Tibial artery (tissue), 4 donors: ENCODE measurements at regions not wholly inside any gene's neighbourhood (a gene's known extent, or its start where the extent isn't known, plus 50 kb on each side); places are given as distances from the start of the nearest gene placed in this dataset.

Experiments used
- DNase-seq, 2 donors: peaks; one replicate each; pipeline ENCODE4 v3.0.0-alpha.2; 2019
- H3K27ac ChIP-seq, 2 donors: fragments of 200-600 bp; sonication (generic) in 1 of 2; 1 replicate in 1 of 2; 2 replicates in 1 of 2; pipeline ENCODE4 v1.5.1; 2018 to 2019; ENCODE audit warnings: mild to moderate bottlenecking in 1 of 2
- H3K27me3 ChIP-seq, 2 donors: fragments of 200-600 bp; sonication (generic) in 1 of 2; one replicate each; pipeline versions ENCODE4 v1.5.1 to v1.6.0; 2016 to 2019
- H3K36me3 ChIP-seq, 3 donors: fragments of 200-600 bp; sonication (generic) in 2 of 3; one replicate each; pipeline ENCODE4 v1.5.1; 2016 to 2019; ENCODE audit warnings: mild to moderate bottlenecking in 2 of 3
- H3K4me1 ChIP-seq, 4 donors: fragments of 200-600 bp; sonication (generic) in 2 of 4; 1 replicate in 3 of 4; 2 replicates in 1 of 4; pipeline ENCODE4 v1.5.1; 2016 to 2019
- H3K4me3 ChIP-seq, 2 donors: fragments of 200-600 bp; sonication (generic) in 1 of 2; 1 replicate in 1 of 2; 2 replicates in 1 of 2; pipeline ENCODE4 v1.5.1; 2018 to 2019; ENCODE audit warnings: mild to moderate bottlenecking in 2 of 2
- H3K9me3 ChIP-seq, 3 donors: fragments of 200-600 bp; sonication (generic) in 1 of 3; one replicate each; pipeline ENCODE4 v1.5.1; 2016 to 2019
- intact Hi-C: fragments of 100-400 bp; cut with DNase I; formaldehyde crosslinking; loops from one replicate; pipeline ENCODE4 v1.15.0; 2023; ENCODE audit warnings: low total_unique reads
- TF ChIP-seq, protein P1 (sequence below), 2 experiments: fragments of 200-600 bp in 1 of 2; fragments of 450-650 bp in 1 of 2; IDR thresholded peaks; one replicate each; pipeline ENCODE4 v1.5.1; 2017 to 2019; ENCODE audit warnings: antibody characterized with exemption in 2 of 2, mild to moderate bottlenecking in 1 of 2, moderate library complexity in 1 of 2

DNA sequence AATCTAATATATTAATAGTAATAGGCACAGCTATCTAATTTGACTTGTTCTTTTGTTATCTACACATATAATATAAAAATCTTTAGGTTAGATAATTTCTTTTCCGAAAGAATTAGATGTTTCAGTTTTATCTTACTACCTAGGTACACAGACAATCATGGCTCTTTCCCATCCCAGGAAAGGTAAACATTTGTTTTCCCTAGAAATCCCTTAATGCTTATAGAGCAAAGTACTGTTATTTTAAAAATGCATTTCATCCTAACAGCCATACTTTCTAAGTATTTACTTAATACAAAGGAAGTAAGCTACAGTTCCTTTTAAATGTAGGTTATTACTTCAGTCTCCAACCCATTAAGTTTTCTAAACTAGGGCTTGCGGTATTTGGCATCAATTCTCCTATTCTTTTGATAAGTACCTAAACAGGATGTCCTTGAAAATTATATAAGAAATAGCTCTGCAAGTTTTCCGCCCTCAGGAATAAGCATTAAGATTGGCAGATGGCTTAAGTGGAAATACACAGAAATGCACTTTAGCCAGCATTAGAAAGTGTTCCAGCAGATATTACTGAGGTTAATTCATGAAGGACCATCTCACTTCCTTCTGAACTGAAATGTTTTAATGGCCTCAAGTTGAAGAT, 616.2 kb upstream of the SPRY2 start:
- intact Hi-C loops = no loop called here

GRCh38 chr13:80955501-80955900, 614.6 kb upstream of the SPRY2 start:
- Histone ChIP-seq H3K4me1 (no peaks in the 10 kb centered on the region), H3K36me3 (no peaks in the 10 kb centered on the region), H3K9me3 (no peaks in the 10 kb centered on the region), H3K27ac (no peak overlapping the region), H3K27me3 (no peaks in the 10 kb centered on the region), H3K4me3 (no peak overlapping the region)
- intact Hi-C loops = no loop called here
- TF ChIP-seq, protein P1, sequence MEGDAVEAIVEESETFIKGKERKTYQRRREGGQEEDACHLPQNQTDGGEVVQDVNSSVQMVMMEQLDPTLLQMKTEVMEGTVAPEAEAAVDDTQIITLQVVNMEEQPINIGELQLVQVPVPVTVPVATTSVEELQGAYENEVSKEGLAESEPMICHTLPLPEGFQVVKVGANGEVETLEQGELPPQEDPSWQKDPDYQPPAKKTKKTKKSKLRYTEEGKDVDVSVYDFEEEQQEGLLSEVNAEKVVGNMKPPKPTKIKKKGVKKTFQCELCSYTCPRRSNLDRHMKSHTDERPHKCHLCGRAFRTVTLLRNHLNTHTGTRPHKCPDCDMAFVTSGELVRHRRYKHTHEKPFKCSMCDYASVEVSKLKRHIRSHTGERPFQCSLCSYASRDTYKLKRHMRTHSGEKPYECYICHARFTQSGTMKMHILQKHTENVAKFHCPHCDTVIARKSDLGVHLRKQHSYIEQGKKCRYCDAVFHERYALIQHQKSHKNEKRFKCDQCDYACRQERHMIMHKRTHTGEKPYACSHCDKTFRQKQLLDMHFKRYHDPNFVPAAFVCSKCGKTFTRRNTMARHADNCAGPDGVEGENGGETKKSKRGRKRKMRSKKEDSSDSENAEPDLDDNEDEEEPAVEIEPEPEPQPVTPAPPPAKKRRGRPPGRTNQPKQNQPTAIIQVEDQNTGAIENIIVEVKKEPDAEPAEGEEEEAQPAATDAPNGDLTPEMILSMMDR (IDR thresholded peaks at IDR 0.05) = no peak
- DNase-seq = no peak

More for the DNA sequence above, 616.2 kb upstream of the SPRY2 start:
- Histone ChIP-seq H3K36me3 (no peaks in the 10 kb centered on the region), H3K27ac (no peak overlapping the region), H3K27me3 (no peaks in the 10 kb centered on the region), H3K4me1 (no peaks in the 10 kb centered on the region), H3K9me3 (no peaks in the 10 kb centered on the region), H3K4me3 (no peak overlapping the region)
- DNase-seq = no peak
- TF ChIP-seq, protein P1 (IDR thresholded peaks at IDR 0.05) = no peak

DNA sequence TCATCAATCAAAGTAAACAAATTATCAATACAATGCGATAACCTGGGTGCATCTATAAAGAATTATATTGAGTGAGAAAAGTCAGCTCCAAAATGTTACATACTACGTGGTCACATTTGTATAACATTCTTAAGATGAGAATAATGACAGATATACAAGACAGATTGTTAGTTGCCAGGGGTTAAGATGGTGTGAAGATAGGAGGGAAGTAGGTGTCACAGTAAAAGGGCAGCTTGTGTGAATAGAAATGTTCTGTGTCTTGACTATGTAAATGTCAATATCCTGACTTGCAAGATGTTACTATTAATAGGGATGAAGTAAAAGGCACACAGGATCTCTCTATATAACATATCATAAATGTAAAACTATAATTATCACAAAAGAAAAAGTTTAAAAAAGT, 611.2 kb upstream of the SPRY2 start:
- H3K27ac ChIP-seq = no peak overlapping the region
- DNase-seq = no peak
- no peaks in the 10 kb centered on the region for H3K36me3 ChIP-seq
- no peaks in the 10 kb centered on the region for H3K4me1 ChIP-seq
- no peaks in the 10 kb centered on the region for H3K27me3 ChIP-seq
- no peaks in the 10 kb centered on the region for H3K9me3 ChIP-seq
- TF ChIP-seq, protein P1 (IDR thresholded peaks at IDR 0.05) = no peak
- no peak overlapping the region for H3K4me3 ChIP-seq
- intact Hi-C loops = no loop called here

GRCh38 chr13:80946008-80946802, 605.3 kb upstream of the SPRY2 start:
- no peaks in the 10 kb centered on the region for H3K9me3 ChIP-seq
- no peaks in the 10 kb centered on the region for H3K4me1 ChIP-seq
- H3K4me3 ChIP-seq = no peak overlapping the region
- no peak for DNase-seq
- TF ChIP-seq, protein P1 (IDR thresholded peaks at IDR 0.05) = no peak
- no peaks in the 10 kb centered on the region for H3K36me3 ChIP-seq
- intact Hi-C loops = no loop called here
- H3K27ac ChIP-seq = no peak overlapping the region
- H3K27me3 ChIP-seq = no peaks in the 10 kb centered on the region

DNA sequence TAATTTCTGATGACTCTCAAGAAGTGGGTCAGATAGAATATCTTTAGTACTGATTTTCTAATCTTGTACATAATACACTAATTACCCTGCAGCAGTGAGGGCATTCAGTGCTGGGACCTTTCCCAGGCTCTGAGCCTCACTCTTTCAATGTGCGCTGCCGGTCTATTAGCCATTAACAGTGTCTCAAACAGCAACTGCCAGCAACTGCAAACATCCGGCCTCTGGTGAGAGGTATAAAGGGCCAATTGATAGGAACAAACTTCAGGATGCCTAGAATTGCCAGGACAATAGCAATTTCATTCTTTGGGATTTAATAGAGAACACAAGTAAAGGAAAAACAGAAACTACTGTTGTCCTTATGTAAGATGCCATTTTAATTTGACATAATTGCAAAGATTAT, 604.4 kb upstream of the SPRY2 start:
- DNase-seq = no peak

More for the DNA sequence above, 604.4 kb upstream of the SPRY2 start:
- Histone ChIP-seq H3K36me3 (no peaks in the 10 kb centered on the region), H3K27me3 (no peaks in the 10 kb centered on the region), H3K4me3 (no peak overlapping the region), H3K4me1 (no peaks in the 10 kb centered on the region), H3K27ac (no peak overlapping the region), H3K9me3 (no peaks in the 10 kb centered on the region)
- intact Hi-C loops = no loop called here
- TF ChIP-seq, protein P1 (IDR thresholded peaks at IDR 0.05) = no peak
